Fibroblast of lung (primary cell): ENCODE measurements at regions not wholly inside any gene's neighbourhood (a gene's known extent, or its start where the extent isn't known, plus 50 kb on each side); places are given as distances from the start of the nearest gene placed in this dataset.

ENCODE experiments used
- DNase-seq, 2 donors: peaks; one replicate each; pipeline versions ENCODE4 v3.0.0 to v3.0.0-alpha.2; 2010; ENCODE audit warnings: low read depth in 2 of 2
- H2AFZ ChIP-seq: 2 replicates; pipeline ENCODE4 v1.5.1; 2012; ENCODE audit warnings: low read length, control low read depth, inconsistent platforms
- H3K27ac ChIP-seq: 2 replicates; pipeline ENCODE4 v1.5.1; 2011; ENCODE audit warnings: low read length, control low read depth; ENCODE audit not compliant: insufficient read depth
- H3K27me3 ChIP-seq: 2 replicates; pipeline ENCODE4 v1.5.1; 2011; ENCODE audit warnings: mild to moderate bottlenecking, low read length; ENCODE audit not compliant: control insufficient read depth, insufficient read depth
- H3K36me3 ChIP-seq: 2 replicates; pipeline ENCODE4 v1.5.1; 2011; ENCODE audit warnings: low read length; ENCODE audit not compliant: control insufficient read depth, insufficient read depth
- H3K4me1 ChIP-seq: 2 replicates; pipeline ENCODE4 v1.5.1; 2011; ENCODE audit warnings: low read length; ENCODE audit not compliant: control insufficient read depth, insufficient read depth; ENCODE audit errors: extremely low read depth
- H3K4me2 ChIP-seq: 2 replicates; pipeline ENCODE4 v1.5.1; 2011; ENCODE audit warnings: low read length, control low read depth; ENCODE audit not compliant: insufficient read depth; ENCODE audit errors: extremely low read depth
- H3K4me3 ChIP-seq, 4 experiments: fragments of 200-600 bp in 1 of 4; sonication (generic) in 1 of 4; replicated peaks in 1 of 4; 2 replicates each; pipeline ENCODE4 v1.5.1; 2011 to 2016; ENCODE audit warnings: low read length in 4 of 4, low read depth in 3 of 4, mild to moderate bottlenecking in 3 of 4, control low read depth in 2 of 4, inconsistent platforms in 1 of 4, mixed read lengths in 1 of 4; ENCODE audit not compliant: insufficient read depth in 1 of 4; ENCODE audit errors: control extremely low read depth in 1 of 4
- H3K79me2 ChIP-seq: 2 replicates; pipeline ENCODE4 v1.5.1; 2012; ENCODE audit warnings: mild to moderate bottlenecking, low read length, inconsistent platforms; ENCODE audit not compliant: control insufficient read depth, insufficient read depth
- H3K9ac ChIP-seq: 2 replicates; pipeline ENCODE4 v1.5.1; 2011; ENCODE audit warnings: mild to moderate bottlenecking, low read length, control low read depth; ENCODE audit not compliant: insufficient read depth
- H3K9me3 ChIP-seq: 2 replicates; pipeline ENCODE4 v1.5.1; 2012; ENCODE audit warnings: low read depth, low read length; ENCODE audit not compliant: control insufficient read depth, insufficient read depth
- H4K20me1 ChIP-seq: 2 replicates; pipeline ENCODE4 v1.5.1; 2011; ENCODE audit warnings: low read length; ENCODE audit not compliant: control insufficient read depth, insufficient read depth; ENCODE audit errors: extremely low read depth
- CTCF ChIP-seq, 2 donors: IDR thresholded peaks in 1 of 2; conservative IDR thresholded peaks in 1 of 2; 1 replicate in 1 of 2; 2 replicates in 1 of 2; pipeline ENCODE4 v1.5.1; 2011 to 2012; ENCODE audit warnings: low read length in 2 of 2, control low read depth in 1 of 2, inconsistent platforms in 1 of 2, low read depth in 1 of 2, mild to moderate bottlenecking in 1 of 2
- EZH2 ChIP-seq: IDR thresholded peaks from 2 replicates; pipeline ENCODE4 v1.5.1; 2012; ENCODE audit warnings: low read length, control low read depth, mild to moderate bottlenecking; ENCODE audit errors: missing control alignments

GRCh38 chr1:30194741-30195423, 528.5 kb downstream of the MATN1 start:
- no peak overlapping the region for H3K27ac ChIP-seq
- no peak overlapping the region for H2AFZ ChIP-seq
- no peak for DNase-seq
- no peaks in the 10 kb centered on the region for H3K27me3 ChIP-seq
- H3K4me3 ChIP-seq: no peak overlapping the region
- no peak for TF ChIP-seq EZH2
- no peak for TF ChIP-seq CTCF (conservative IDR thresholded peaks at IDR 0.05 in 1 of 2, IDR thresholded peaks at IDR 0.05 in 1 of 2; ENCODE audit: low read depth in 1 of 2, low read length in 2 of 2)
- H3K4me2 ChIP-seq: no peak overlapping the region
- no peak overlapping the region for H3K9ac ChIP-seq
- no peaks in the 10 kb centered on the region for H3K36me3 ChIP-seq
- no peaks in the 10 kb centered on the region for H4K20me1 ChIP-seq
- no peaks in the 10 kb centered on the region for H3K79me2 ChIP-seq
- no peaks in the 10 kb centered on the region for H3K9me3 ChIP-seq
- H3K4me1 ChIP-seq: no peaks in the 10 kb centered on the region

GRCh38 chr1:30194046-30194619, 529.3 kb downstream of the MATN1 start:
- H4K20me1 ChIP-seq: no peaks in the 10 kb centered on the region
- TF ChIP-seq EZH2 (no peak), CTCF (conservative IDR thresholded peaks at IDR 0.05 in 1 of 2, IDR thresholded peaks at IDR 0.05 in 1 of 2; ENCODE audit: low read depth in 1 of 2, low read length in 2 of 2) (no peak)
- no peak overlapping the region for H3K9ac ChIP-seq

GRCh38 chr1:30192969-30193630, 530.3 kb downstream of the MATN1 start:
- H3K4me3 ChIP-seq: no peak overlapping the region
- H3K9ac ChIP-seq: no peak overlapping the region
- no peaks in the 10 kb centered on the region for H3K27me3 ChIP-seq
- DNase-seq: no peak
- no peak overlapping the region for H3K4me2 ChIP-seq
- H3K27ac ChIP-seq: no peak overlapping the region
- no peak overlapping the region for H2AFZ ChIP-seq
- no peaks in the 10 kb centered on the region for H3K9me3 ChIP-seq
- no peaks in the 10 kb centered on the region for H3K4me1 ChIP-seq
- no peaks in the 10 kb centered on the region for H3K79me2 ChIP-seq
- H4K20me1 ChIP-seq: no peaks in the 10 kb centered on the region
- TF ChIP-seq EZH2: no peak
- TF ChIP-seq CTCF (conservative IDR thresholded peaks at IDR 0.05 in 1 of 2, IDR thresholded peaks at IDR 0.05 in 1 of 2; ENCODE audit: low read depth in 1 of 2, low read length in 2 of 2): no peak
- H3K36me3 ChIP-seq: no peaks in the 10 kb centered on the region

More at GRCh38 chr1:30194046-30194619, 529.3 kb downstream of the MATN1 start:
- Histone ChIP-seq H3K4me2 (no peak overlapping the region), H3K79me2 (no peaks in the 10 kb centered on the region), H3K36me3 (no peaks in the 10 kb centered on the region), H3K27ac (no peak overlapping the region), H2AFZ (no peak overlapping the region), H3K27me3 (no peaks in the 10 kb centered on the region), H3K4me1 (no peaks in the 10 kb centered on the region), H3K9me3 (no peaks in the 10 kb centered on the region), H3K4me3 (no peak overlapping the region)
- no peak for DNase-seq
